Stimulated activated CD4-positive, alpha-beta T cell treated with anti-CD3 and anti-CD28 coated beads, Interleukin-15, amount 100 ng/mL, for 24 hours (primary cell): ENCODE measurements at regions not wholly inside any gene's neighbourhood (a gene's known extent, or its start where the extent isn't known, plus 50 kb on each side); places are given as distances from the start of the nearest gene placed in this dataset.

ENCODE experiments used
- DNase-seq: peaks from one replicate; pipeline ENCODE4 v3.0.0-alpha.2; 2020

DNA sequence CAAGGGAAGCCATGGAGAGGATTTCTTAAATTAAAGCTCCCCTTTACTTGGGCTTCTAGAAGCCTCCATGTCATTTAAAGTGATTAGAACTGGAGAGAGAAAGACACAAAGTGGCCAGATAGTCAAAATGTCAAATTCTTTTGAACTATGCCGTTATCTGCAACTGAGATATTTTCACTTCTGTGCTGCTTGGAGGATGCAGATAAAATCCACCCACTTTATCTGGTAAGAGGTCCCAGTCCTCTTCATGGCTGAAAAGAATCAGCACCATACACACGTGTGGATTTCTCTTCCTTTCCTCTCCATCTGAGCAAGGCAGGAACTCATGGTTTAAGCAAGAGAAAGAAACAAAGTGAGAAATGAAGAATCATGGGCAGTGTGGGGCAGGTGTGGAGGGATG, 276.9 kb upstream of the RUNX1 start:
- DNase-seq = no peak

DNA sequence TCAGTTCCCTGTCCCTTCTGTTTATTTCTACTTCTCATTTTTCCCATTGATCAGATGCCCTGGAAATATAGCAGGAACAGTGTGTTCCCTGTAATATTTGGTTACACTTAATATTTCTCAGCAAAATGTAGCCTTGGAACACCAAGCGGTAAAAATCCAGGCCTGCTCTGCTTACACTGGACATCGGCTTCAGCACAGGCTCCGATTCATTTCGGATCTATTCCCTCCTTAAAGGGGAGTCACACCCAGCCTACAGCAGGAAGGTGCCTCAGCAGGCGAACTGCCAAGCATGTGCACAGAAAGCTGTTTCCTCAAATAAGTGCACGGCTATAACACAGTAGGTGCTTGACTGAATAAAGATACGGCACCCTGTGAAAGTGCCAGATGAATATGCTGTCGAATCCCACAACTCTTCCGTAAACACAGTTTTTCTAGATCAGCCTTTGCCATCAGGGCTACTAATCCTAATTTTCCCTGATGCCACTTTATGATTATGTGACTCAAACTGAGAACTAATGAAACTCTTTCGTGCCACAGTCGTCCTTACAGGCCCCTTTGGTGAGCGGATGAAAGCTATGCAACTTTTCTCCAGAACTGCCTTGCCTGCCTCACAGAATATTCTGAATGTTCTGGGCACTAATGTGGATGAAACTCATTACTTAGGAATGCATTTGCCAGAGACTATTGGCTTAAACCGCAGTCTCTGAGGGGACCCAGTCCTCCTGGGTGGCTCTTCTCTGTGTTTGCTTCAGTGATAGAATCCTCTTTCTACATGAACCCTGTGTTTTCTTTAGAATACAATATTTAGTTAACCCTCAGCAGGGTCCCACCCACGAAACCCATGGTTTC, 275.5 kb upstream of the RUNX1 start:
- no peak for DNase-seq

DNA sequence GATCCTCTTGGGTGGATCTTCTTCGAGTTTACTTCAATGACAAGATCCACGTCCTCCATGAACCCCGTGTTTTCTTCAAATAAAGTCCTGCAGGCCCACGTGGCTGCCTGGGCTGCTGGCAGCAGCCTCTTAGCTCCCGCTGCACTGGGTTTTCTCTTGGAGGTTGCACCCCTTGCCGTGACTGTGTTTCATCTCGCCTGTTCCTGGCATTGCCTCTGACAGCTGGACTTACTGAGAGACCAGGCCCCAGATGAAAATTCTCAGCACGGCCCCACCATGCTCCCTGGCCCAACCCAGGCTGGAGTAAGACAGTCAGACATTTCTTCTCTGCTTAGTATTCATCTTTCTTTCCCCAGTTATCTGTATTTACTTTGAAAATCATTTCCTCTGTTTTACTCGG, 274.8 kb upstream of the RUNX1 start:
- DNase-seq = no peak

DNA sequence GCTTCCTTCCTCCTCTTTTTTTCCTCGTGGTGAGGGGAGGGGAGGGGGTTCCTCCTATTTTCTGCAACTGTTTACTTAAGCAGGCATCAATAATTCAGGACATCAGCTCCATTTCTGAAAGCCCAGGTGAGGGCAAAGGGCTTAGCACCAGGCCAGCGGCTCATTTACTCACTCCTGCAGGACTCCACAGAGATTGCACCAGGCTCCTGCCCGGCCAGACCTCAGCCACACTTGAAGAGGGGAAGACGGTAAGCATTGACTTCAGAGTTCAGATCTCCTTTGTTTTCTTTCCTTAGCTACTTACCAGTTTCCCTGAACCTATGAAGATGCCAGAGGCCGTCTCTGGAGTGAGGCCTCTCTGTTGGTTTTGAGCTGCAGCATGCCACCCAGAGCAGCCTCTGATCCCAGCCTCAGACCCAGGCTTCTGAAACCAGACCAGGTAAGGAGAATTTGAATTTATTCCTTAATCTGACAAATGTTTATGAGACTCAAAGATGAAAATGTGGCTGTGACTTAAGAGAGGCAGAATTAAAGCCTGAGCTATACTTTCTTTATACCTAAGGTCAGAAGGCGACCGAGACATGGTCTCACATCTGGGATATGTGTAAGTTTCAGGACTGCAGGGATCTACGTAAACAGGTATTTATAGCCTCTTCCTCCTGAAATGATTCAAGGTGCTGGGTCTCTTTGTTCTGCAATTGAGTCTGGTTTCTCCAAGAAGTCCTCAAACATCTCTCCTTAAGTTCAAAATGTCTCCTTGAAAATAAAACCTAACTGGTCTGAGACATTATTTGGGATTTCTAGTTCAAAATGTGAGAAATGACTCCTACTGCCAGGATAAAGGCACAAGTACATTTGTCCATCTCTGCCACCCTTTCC, 272.5 kb upstream of the RUNX1 start:
- no peak for DNase-seq

DNA sequence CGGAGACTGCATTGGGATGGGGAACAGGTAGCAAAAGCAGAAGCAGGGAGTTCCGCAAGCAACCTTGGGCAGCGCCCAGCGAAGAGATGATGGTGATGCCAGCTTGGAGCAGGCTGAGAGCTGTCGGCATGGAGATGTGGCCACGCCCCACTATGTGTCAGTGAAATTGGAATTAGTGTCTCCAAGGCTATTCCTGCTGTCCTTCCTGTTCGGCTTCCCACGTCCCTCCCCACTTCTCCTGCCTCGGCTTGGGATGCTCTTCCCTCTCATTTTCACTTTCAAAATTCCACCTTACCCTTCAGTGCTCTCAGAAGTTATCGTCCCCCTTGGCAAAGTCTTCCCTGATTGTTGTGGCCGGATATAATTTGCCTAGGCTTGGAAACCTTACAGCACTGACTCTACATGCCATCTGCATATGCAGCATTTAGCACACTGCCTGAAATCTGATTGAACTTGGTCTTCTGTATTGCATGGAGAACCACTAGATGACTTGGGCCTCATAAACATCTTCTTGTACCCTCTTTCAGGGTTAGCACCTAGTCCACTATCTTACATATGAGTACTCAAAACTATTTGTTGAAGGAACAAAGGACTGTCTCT, 270.7 kb upstream of the RUNX1 start:
- no peak for DNase-seq

DNA sequence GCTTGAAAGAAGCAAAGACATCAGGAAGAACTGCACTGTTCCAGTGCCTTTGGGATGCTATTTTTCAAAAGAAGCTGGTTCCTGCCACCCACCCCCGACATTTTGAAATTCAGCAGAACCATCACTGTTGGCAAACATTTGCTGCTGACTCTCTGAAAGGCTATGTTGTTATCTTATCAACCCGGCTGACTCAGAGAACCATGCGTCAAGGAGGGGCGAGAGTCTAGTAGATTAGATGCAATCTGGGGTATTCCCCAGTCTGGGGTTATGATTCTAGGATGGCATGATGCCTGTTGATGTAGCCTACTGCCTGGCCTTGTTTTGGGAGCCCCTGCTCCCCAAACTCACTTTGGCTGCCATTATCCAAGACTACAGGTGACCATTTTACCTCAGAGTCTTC, 267.8 kb upstream of the RUNX1 start:
- DNase-seq = peak; percentile 25

DNA sequence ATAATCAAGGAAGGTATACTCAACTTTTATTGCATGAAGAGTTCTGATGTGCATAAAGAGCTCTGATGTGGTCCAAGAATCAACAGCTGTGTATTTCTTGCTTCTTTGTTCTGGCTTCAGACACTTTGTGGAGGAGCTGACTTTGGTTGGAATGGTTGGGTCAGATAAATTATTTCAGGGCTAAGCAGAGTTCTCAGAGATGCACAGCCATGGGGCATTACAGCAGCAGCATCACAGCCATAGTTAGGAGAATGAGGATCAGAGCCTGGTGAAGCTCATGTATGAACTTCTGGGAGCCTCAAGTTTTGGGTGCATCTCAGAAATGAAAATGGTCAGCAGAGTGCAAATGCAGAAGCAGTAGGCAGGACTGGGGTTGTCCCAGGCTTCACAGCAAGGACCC, 267.4 kb upstream of the RUNX1 start:
- DNase-seq = no peak

DNA sequence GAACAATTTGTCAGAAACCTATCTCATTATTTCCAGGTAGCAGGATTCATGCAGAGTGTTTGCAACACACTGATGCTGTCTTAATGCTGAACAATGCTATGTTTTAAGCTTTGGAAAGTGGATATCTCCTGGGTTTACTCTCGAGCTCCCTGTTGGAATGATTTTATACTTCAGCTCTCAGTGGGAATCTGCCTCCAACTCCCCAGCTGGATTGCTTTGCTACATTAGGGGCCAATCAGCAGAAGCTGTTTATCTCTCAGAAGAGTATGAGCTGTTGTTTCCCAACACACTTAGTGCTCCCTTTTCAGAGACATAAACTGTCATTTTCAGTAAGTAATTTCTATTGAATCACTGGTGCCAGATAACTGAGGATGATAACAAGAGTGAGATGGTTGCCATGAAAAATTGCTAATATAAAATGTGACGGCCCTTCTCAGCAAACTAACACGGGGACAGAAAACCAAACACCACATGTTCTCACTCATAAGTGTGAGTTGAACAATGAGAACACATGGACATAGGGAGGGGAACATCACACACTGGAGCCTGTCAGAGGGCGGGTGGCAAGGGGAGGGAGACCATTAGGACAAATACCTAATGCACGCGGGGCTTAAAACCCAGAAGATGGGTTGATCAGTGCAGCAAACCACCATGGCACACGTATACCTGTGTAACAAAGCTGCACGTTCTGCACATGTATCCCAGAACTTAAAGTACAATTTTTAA, 265.9 kb upstream of the RUNX1 start:
- DNase-seq = no peak

DNA sequence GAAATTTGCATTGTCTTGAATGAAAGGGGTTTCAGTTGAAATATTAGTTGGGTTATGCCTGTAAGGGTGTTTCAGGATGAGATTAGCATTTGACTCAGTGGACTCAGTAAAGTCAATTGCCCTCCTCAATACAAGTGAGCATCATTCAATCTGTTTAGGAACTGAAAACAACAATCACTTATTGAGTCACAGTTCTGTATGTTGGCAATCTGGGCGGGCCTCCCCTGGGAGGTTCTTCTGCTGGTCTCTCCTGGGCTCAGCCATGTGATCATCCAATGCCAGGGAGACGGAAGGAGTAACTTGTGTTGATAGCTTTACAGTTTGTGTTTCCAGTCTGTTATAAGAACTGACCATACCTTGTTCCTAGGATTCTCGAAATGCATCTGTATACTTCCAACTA, 262.9 kb upstream of the RUNX1 start:
- no peak for DNase-seq

DNA sequence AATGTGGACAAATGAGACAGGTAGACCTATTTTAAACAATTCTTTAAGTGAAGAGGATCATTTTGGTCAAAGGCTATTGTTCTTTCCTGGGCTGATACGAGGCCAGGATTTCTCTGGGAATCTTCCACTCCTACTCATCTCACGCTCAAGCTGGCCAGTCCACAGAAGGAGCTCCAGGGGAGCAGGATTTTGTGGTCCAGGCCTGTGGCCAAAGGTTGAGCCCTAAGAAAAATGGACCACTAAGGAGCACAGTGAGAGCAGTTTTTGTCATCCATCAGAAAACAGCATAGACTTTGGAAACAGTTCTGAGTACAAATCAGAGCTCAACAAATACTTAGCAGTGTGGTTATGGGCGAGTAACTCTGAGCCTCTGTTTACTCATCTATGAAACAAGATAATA, 260.2 kb upstream of the RUNX1 start:
- DNase-seq = no peak

DNA sequence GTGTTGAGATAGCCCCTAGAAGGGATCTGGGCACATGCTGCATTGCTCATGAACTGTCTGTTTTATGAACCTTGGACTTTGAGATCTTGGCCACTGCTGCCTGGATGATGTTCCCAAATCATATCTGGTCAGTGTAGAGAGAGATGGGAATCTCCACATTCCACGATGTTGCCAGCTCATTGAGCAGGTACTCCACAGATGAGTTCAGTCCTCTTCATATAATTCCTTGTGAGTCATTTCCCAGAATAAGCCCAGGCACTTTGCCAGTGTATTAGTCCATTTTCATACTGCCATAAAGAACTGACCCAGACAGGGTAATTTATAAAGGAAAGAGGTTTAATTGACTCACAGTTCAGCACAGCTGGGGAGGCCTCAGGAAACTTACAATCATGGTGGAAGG, 254.0 kb upstream of the RUNX1 start:
- DNase-seq = no peak

DNA sequence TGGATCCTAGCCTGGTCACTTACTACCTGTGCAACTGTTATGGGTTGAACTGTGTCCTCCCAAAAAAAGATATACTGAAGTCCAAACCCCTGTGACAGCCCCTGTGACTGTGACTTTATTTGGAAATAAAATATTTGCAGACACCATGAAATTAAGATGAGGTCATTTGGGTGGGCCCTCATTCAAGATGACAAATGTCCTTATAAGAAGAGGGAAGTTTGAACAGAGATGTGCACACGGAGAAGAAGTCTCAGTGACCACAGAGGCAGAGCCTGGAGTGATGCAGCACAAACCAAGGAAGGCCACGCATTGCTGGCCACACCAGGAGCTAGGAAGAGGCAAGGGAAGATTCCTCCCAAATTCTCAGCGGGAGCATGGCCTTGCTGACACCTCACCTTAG, 249.7 kb upstream of the RUNX1 start:
- no peak for DNase-seq

DNA sequence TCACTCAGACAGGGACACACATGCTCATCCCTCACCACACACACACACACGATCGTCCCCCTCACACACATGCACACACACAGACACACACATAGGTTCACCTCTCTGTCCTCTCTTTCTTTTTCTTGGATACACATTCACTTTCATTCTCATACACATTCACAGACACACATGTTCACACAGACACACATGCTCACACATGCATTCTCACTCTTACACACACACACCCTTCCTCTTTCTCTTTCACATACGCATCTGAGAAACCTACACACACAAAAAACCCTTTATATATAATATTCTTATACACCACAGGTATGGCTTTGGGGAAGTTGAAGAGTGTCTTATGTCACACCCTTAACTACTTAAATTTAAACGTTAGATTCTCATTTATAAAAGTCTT, 248.6 kb upstream of the RUNX1 start:
- DNase-seq = no peak

DNA sequence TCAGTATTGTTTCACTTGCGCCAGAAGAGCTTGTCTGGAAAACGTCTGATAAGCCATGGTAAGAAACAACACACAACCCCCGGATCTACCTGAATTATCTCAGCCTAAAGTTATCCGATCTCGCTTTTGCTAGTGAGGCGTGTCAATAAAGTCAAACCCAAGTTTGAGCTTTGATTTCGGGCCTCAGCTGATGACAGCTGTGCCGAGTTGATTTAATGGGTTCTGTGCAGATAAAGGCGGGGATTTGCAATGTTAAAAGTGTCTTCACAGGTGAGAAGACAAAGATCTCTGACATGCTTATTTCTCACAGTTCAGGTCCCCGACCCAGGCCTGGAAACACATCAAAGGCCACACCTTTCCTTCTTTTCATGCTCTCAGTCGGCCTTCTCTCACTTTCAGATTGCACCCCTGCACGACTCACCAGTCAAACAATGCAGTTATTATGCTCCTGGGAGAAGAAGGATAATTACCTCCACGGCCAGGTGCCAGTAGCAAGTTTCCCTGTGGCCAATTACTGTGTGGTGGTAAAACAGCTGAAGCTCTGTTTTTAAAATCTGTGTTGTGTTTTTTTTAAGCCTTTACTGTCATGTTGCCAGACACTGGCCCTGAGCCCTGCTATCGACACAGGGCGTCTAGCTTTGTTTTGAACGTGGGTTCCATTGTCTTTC, 245.3 kb upstream of the RUNX1 start:
- DNase-seq = peak; percentile 11

DNA sequence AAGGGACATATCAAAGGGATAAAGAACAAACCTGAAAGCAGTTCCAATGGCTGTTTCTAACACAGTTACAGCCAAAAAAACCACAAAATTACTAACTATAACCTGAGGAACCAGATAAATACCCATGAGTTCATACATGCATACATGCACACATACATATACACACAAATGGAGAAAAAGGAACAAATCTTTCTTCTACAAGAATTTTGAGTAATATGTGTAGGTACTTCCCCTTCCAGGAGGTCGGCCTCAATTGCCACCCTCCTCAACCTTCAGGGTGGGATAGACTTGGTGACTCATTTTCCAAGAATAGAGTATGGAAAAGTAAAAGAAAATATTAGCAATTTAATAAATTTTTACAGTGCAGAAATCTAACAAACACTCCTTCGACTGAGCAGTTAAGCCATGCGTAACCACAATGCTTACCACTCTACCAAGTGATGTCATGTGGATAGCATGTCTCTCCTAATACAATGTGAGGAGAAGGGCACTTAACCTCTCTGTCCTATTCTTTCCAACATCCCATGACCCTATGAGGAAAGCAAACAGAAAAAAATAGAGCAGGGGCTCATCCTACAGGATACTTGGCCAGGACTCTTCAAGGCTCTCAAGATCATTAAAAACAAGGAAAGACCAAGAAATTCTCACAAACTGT, 243.0 kb upstream of the RUNX1 start:
- DNase-seq = no peak

DNA sequence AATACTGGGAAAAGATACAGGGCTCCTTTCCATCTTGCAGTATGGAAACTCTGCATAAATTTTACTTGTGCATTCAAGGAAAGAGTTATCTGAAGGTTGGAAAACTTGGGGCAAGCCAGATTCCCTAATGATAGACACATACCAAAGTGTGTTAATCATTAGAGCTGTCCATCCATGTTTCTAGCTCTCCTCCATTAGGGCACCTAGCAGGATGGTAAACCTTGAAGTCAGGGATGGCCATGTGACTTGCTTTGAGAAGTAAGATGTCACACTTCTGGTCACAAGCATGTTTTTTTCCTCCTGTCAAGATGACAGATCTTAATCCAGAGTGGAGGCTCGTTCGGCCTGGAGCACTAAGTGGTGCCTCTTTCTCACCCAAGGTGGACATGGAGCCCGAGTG, 241.9 kb upstream of the RUNX1 start:
- no peak for DNase-seq

DNA sequence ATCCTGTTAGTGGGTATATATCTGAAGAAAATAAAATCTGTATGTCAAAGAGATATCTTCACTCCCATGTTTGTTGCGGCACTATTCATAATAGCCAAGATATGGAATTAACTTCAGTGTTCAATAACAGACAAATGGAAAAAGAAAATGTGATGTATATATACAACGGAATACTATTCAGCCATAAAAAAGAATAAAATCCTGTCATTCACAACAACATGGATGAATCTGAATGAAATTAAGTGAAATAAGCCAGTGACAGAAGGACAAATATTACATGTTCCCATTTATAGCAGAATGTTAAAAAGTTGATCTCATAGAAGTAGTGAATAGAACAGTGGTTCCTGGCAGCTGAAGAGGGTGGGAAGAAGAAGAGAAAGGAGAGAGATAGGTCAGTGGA, 239.1 kb upstream of the RUNX1 start:
- DNase-seq = no peak

DNA sequence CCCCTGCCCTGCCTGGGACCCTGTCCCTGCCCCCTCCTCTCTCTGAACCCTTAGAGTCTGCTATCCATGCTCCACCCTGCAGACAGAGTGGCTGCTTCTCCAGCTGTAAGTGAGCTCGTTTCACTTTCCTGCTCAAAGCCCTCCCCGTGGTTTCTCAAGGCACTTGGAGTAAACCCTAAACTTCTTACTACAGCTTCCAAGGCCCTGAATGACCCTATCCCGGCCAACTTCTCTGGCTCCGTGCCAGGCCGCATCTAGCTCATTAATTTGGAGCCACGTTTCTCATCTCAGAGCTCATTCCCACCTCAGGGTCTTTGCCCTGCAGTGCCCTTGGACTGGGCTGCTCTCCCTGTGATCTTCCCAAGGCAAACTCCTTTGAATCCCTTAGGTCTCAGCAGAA, 235.1 kb upstream of the RUNX1 start:
- no peak for DNase-seq

DNA sequence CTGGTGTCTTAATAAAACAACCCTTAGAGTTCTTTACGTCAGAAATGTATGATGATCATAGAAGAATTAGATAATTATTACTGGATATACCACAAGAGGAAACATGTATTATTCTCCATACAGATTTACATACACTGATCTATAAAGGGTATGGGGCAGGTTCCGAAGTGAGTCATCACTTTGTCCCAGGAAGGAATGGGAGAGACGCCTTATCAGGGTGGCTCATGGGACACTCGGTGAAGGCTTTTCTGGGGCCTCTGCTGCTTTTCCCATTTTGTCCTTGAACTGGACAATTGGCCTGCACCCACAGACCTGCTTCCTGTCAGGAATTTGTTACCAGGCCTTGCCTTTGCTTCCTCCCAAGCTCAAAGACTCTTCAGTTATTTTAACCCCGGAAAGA, 233.8 kb upstream of the RUNX1 start:
- DNase-seq = no peak

DNA sequence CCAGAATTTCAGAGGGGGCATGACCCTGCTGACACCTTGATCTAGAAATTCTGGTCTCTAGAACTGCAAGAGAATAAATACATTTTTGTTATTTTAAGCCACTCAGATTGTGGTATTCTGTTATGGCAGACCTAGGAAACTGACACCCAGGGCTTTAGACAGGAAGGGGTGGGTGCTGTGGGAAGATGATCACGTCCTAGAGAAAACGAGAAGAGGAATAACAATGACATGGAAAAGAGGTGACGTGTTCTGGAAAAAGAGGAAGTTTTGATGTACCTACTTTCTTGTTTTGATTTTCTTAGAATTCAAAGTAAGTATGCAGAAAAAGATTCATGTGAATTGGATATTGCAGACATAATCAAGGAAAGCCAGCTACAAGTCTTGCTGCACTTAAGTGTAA, 232.9 kb upstream of the RUNX1 start:
- DNase-seq = no peak

DNA sequence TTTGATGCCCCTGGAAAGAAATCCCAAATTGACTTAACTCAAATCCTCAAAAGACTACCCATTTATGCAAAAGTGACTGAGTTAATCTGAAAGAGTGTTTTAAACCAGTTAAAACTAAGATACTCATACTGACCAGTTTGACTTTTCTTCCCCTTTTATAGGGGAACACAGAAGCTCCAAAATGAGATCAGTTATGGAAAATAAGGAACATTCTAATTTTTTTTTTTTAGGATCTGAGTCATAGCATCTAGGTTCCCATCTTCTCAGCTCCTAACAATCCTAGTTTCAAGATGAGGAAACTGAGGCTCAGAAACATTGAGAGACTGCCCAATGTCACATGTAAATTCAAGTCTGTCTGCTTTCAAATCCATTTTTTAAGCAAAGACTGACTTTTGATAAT, 231.1 kb upstream of the RUNX1 start:
- DNase-seq = no peak

DNA sequence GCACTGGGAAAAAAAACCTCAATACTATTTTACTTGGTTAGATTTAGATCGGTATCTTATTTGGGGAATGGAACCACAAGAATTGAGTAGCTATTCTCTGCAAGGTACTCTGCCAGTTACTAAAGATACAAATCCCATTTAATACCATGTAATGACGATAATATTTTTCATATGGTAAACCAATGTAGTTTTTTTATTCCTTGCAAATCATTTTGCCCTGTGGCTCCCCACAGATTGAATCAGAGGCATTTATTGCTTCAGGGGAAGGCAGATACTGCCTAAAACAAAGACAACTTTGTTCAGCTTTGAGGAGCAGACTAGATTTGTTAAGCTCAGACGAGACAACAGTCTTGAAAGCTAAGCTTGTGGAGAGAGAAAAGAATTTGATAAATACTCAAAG, 226.7 kb upstream of the RUNX1 start:
- DNase-seq = no peak
